ENCODE measurements at regions not wholly inside any gene's neighbourhood (a gene's known extent, or its start where the extent isn't known, plus 50 kb on each side); places are given as distances from the start of the nearest gene placed in this dataset.

DNA sequence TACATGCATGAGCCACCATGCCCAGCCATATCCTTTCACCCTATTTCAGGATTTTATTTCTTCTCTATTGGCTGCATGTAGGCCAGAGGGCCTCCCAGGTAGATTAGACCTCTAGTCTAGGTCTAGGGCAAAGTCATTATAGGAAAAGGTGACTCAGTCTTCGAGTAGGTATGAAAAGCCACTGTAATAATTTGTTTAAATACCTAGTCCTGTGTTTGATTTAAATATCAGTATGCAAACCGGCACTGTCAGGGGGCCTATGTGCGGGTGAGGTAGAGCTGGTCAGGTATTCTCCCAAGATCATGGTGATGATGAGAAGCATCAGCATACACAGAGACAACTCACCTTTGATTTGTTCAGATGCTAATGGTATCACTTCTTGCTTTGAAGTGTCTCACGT is 101.4 kb upstream of the UMPS start (continued):
- TF ChIP-seq, protein P1, sequence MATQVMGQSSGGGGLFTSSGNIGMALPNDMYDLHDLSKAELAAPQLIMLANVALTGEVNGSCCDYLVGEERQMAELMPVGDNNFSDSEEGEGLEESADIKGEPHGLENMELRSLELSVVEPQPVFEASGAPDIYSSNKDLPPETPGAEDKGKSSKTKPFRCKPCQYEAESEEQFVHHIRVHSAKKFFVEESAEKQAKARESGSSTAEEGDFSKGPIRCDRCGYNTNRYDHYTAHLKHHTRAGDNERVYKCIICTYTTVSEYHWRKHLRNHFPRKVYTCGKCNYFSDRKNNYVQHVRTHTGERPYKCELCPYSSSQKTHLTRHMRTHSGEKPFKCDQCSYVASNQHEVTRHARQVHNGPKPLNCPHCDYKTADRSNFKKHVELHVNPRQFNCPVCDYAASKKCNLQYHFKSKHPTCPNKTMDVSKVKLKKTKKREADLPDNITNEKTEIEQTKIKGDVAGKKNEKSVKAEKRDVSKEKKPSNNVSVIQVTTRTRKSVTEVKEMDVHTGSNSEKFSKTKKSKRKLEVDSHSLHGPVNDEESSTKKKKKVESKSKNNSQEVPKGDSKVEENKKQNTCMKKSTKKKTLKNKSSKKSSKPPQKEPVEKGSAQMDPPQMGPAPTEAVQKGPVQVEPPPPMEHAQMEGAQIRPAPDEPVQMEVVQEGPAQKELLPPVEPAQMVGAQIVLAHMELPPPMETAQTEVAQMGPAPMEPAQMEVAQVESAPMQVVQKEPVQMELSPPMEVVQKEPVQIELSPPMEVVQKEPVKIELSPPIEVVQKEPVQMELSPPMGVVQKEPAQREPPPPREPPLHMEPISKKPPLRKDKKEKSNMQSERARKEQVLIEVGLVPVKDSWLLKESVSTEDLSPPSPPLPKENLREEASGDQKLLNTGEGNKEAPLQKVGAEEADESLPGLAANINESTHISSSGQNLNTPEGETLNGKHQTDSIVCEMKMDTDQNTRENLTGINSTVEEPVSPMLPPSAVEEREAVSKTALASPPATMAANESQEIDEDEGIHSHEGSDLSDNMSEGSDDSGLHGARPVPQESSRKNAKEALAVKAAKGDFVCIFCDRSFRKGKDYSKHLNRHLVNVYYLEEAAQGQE (IDR thresholded peaks at IDR 0.05) = no peak
- TF ChIP-seq HNF4G (IDR thresholded peaks at IDR 0.05) = no peak
- no peak for TF ChIP-seq RXRA (IDR thresholded peaks at IDR 0.05)

DNA sequence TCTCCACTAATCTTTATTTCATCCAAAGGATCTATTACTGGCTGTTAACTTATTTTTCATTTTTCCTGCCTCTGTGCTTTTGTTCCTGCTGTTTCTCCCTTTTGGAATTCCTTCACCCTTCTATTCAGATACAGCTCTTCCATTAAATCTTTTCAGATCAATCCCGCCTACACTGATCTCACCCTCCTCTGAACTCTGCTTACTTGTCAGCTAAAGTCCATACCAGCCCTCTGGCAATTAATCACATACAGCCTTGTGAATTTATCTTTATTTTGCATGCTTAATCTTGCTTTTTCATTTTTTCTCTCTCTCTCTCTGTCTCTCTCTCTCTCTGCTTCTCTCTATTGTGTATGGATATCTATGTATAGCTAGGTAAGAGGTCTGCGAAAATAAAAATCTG is 100.8 kb upstream of the UMPS start:
- Histone ChIP-seq H3K9ac (ENCODE audit: low read depth in 1 of 2, low read length in 2 of 2) (no peak overlapping the region), H3K36me3 (ENCODE audit: control insufficient read depth in 4 of 4, insufficient read depth in 3 of 4, low read depth in 1 of 4, low read length in 3 of 4) (peaks cover 0 to 5% (median 2%) of the 10 kb centered on the region in 4 donors), H3K27me3 (ENCODE audit: control insufficient read depth in 4 of 4, insufficient read depth in 4 of 4, low read length in 3 of 4) (no peaks in the 10 kb centered on the region), H3K4me1 (ENCODE audit: control insufficient read depth in 4 of 4, insufficient read depth in 4 of 4, low read length in 3 of 4) (peaks cover 10 to 36% (median 14%) of the 10 kb centered on the region in 4 donors), H3K9me3 (ENCODE audit: control insufficient read depth in 4 of 4, low read length in 3 of 4) (no peaks in the 10 kb centered on the region), H3K4me3 (ENCODE audit: low read depth in 1 of 3, low read length in 3 of 3) (no peak overlapping the region), H3K27ac (ENCODE audit: low read depth in 1 of 2, low read length in 2 of 2) (no peak overlapping the region)
- WGBS = 85% methylated on average over 2 of the region's 2 CpGs
- no peak for TF ChIP-seq SP1 (IDR thresholded peaks at IDR 0.05)
- TF ChIP-seq HNF4G (IDR thresholded peaks at IDR 0.05) = no peak
- no peak for TF ChIP-seq TAF1 (conservative IDR thresholded peaks at IDR 0.05)
- TF ChIP-seq, protein P2, sequence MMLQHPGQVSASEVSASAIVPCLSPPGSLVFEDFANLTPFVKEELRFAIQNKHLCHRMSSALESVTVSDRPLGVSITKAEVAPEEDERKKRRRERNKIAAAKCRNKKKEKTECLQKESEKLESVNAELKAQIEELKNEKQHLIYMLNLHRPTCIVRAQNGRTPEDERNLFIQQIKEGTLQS (IDR thresholded peaks at IDR 0.05) = no peak
- no peak for TF ChIP-seq FOXA1 (IDR thresholded peaks at IDR 0.05)
- TF ChIP-seq, protein P3, sequence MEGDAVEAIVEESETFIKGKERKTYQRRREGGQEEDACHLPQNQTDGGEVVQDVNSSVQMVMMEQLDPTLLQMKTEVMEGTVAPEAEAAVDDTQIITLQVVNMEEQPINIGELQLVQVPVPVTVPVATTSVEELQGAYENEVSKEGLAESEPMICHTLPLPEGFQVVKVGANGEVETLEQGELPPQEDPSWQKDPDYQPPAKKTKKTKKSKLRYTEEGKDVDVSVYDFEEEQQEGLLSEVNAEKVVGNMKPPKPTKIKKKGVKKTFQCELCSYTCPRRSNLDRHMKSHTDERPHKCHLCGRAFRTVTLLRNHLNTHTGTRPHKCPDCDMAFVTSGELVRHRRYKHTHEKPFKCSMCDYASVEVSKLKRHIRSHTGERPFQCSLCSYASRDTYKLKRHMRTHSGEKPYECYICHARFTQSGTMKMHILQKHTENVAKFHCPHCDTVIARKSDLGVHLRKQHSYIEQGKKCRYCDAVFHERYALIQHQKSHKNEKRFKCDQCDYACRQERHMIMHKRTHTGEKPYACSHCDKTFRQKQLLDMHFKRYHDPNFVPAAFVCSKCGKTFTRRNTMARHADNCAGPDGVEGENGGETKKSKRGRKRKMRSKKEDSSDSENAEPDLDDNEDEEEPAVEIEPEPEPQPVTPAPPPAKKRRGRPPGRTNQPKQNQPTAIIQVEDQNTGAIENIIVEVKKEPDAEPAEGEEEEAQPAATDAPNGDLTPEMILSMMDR (IDR thresholded peaks at IDR 0.05; ENCODE audit: low read depth, low read length, missing input control) = no peak
- no peak for TF ChIP-seq RAD21 (IDR thresholded peaks at IDR 0.05)
- TF ChIP-seq JUND (IDR thresholded peaks at IDR 0.05) = no peak
- peak in 1 of 2 donors; percentile 38 for TF ChIP-seq RXRA (IDR thresholded peaks at IDR 0.05)
- TF ChIP-seq, protein P1 (IDR thresholded peaks at IDR 0.05) = no peak
- peak; percentile 16 to 72 for TF ChIP-seq HNF4A (conservative IDR thresholded peaks at IDR 0.05)
- peak; percentile 12 for TF ChIP-seq YY1 (IDR thresholded peaks at IDR 0.05)
- DNase-seq (ENCODE audit: low spot score) = no peak

Measured in liver (tissue), 8 donors.